Fibroblast of lung (primary cell): ENCODE measurements at regions not wholly inside any gene's neighbourhood (a gene's known extent, or its start where the extent isn't known, plus 50 kb on each side); places are given as distances from the start of the nearest gene placed in this dataset.
A peak's percentile ranks its signal among the peaks of the same experiment; 100 is the strongest.

ENCODE experiments used
- DNase-seq, 2 donors: peaks; one replicate each; pipeline versions ENCODE4 v3.0.0 to v3.0.0-alpha.2; 2010; ENCODE audit warnings: low read depth in 2 of 2
- H2AFZ ChIP-seq: 2 replicates; pipeline ENCODE4 v1.5.1; 2012; ENCODE audit warnings: low read length, control low read depth, inconsistent platforms
- H3K27ac ChIP-seq: 2 replicates; pipeline ENCODE4 v1.5.1; 2011; ENCODE audit warnings: low read length, control low read depth; ENCODE audit not compliant: insufficient read depth
- H3K27me3 ChIP-seq: 2 replicates; pipeline ENCODE4 v1.5.1; 2011; ENCODE audit warnings: mild to moderate bottlenecking, low read length; ENCODE audit not compliant: control insufficient read depth, insufficient read depth
- H3K36me3 ChIP-seq: 2 replicates; pipeline ENCODE4 v1.5.1; 2011; ENCODE audit warnings: low read length; ENCODE audit not compliant: control insufficient read depth, insufficient read depth
- H3K4me1 ChIP-seq: 2 replicates; pipeline ENCODE4 v1.5.1; 2011; ENCODE audit warnings: low read length; ENCODE audit not compliant: control insufficient read depth, insufficient read depth; ENCODE audit errors: extremely low read depth
- H3K4me2 ChIP-seq: 2 replicates; pipeline ENCODE4 v1.5.1; 2011; ENCODE audit warnings: low read length, control low read depth; ENCODE audit not compliant: insufficient read depth; ENCODE audit errors: extremely low read depth
- H3K4me3 ChIP-seq, 4 experiments: fragments of 200-600 bp in 1 of 4; sonication (generic) in 1 of 4; replicated peaks in 1 of 4; 2 replicates each; pipeline ENCODE4 v1.5.1; 2011 to 2016; ENCODE audit warnings: low read length in 4 of 4, low read depth in 3 of 4, mild to moderate bottlenecking in 3 of 4, control low read depth in 2 of 4, inconsistent platforms in 1 of 4, mixed read lengths in 1 of 4; ENCODE audit not compliant: insufficient read depth in 1 of 4; ENCODE audit errors: control extremely low read depth in 1 of 4
- H3K79me2 ChIP-seq: 2 replicates; pipeline ENCODE4 v1.5.1; 2012; ENCODE audit warnings: mild to moderate bottlenecking, low read length, inconsistent platforms; ENCODE audit not compliant: control insufficient read depth, insufficient read depth
- H3K9ac ChIP-seq: 2 replicates; pipeline ENCODE4 v1.5.1; 2011; ENCODE audit warnings: mild to moderate bottlenecking, low read length, control low read depth; ENCODE audit not compliant: insufficient read depth
- H3K9me3 ChIP-seq: 2 replicates; pipeline ENCODE4 v1.5.1; 2012; ENCODE audit warnings: low read depth, low read length; ENCODE audit not compliant: control insufficient read depth, insufficient read depth
- H4K20me1 ChIP-seq: 2 replicates; pipeline ENCODE4 v1.5.1; 2011; ENCODE audit warnings: low read length; ENCODE audit not compliant: control insufficient read depth, insufficient read depth; ENCODE audit errors: extremely low read depth
- CTCF ChIP-seq, 2 donors: IDR thresholded peaks in 1 of 2; conservative IDR thresholded peaks in 1 of 2; 1 replicate in 1 of 2; 2 replicates in 1 of 2; pipeline ENCODE4 v1.5.1; 2011 to 2012; ENCODE audit warnings: low read length in 2 of 2, control low read depth in 1 of 2, inconsistent platforms in 1 of 2, low read depth in 1 of 2, mild to moderate bottlenecking in 1 of 2
- EZH2 ChIP-seq: IDR thresholded peaks from 2 replicates; pipeline ENCODE4 v1.5.1; 2012; ENCODE audit warnings: low read length, control low read depth, mild to moderate bottlenecking; ENCODE audit errors: missing control alignments

GRCh38 chr3:181772166-181772565, 60.4 kb downstream of the SOX2 start:
- H3K27ac ChIP-seq = no peak overlapping the region
- no peaks in the 10 kb centered on the region for H3K27me3 ChIP-seq
- no peaks in the 10 kb centered on the region for H3K36me3 ChIP-seq
- H4K20me1 ChIP-seq = no peaks in the 10 kb centered on the region
- TF ChIP-seq EZH2 (no peak), CTCF (conservative IDR thresholded peaks at IDR 0.05 in 1 of 2, IDR thresholded peaks at IDR 0.05 in 1 of 2; ENCODE audit: low read depth in 1 of 2, low read length in 2 of 2) (no peak)
- H2AFZ ChIP-seq = no peak overlapping the region
- no peak for DNase-seq
- no peaks in the 10 kb centered on the region for H3K9me3 ChIP-seq
- H3K79me2 ChIP-seq = no peaks in the 10 kb centered on the region
- no peak overlapping the region for H3K4me2 ChIP-seq
- no peak overlapping the region for H3K4me3 ChIP-seq
- H3K4me1 ChIP-seq = no peaks in the 10 kb centered on the region
- no peak overlapping the region for H3K9ac ChIP-seq

- H3K4me3 ChIP-seq = no peak overlapping the region
- DNase-seq = no peak
Measured at GRCh38 chr3:181773921-181774320, 62.2 kb downstream of the SOX2 start.

DNA sequence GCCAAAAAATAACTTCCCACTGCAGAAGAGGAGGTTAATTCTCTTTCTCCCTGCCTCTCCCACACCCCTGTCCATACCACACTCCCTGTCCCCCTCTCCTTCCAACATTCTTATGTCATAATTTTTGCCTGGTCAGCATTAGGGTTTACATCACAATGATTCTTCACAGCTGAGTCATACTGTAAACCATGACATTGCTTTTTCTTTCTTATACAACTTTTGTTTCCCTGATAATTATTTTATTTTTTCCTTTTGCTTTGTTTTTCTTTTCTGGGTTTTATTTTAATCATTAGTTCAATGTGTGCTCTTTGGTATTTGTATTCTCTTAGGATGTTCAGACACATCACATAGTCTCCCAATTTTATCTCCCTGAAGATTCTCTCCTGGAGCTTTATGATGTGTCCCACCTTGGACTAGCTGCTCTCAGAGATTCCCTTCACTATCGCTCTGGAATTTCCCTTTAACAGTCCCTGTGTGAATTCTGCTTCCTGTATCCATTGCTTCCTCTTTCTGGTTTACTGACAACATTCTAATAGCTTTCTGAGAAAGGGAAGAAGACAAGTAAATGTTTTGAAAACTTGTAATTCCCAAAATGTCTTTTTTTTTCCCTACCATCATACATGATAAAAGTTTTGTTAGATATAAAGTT, 70.7 kb downstream of the SOX2 start:
- H3K9ac ChIP-seq = no peak overlapping the region

More at GRCh38 chr3:181773921-181774320, 62.2 kb downstream of the SOX2 start:
- Histone ChIP-seq H3K79me2 (no peaks in the 10 kb centered on the region), H3K9ac (no peak overlapping the region), H3K36me3 (no peaks in the 10 kb centered on the region), H3K9me3 (no peaks in the 10 kb centered on the region), H3K27ac (no peak overlapping the region), H2AFZ (no peak overlapping the region), H3K27me3 (no peaks in the 10 kb centered on the region), H3K4me1 (no peaks in the 10 kb centered on the region), H4K20me1 (no peaks in the 10 kb centered on the region), H3K4me2 (no peak overlapping the region)
- TF ChIP-seq EZH2 (no peak), CTCF (conservative IDR thresholded peaks at IDR 0.05 in 1 of 2, IDR thresholded peaks at IDR 0.05 in 1 of 2; ENCODE audit: low read depth in 1 of 2, low read length in 2 of 2) (no peak)

More for the DNA sequence above, 70.7 kb downstream of the SOX2 start:
- Histone ChIP-seq H3K4me1 (no peaks in the 10 kb centered on the region), H3K4me3 (no peak overlapping the region), H3K79me2 (no peaks in the 10 kb centered on the region), H3K27me3 (no peaks in the 10 kb centered on the region), H2AFZ (no peak overlapping the region), H3K9me3 (no peaks in the 10 kb centered on the region), H4K20me1 (no peaks in the 10 kb centered on the region), H3K27ac (no peak overlapping the region), H3K36me3 (no peaks in the 10 kb centered on the region), H3K4me2 (no peak overlapping the region)
- TF ChIP-seq CTCF (conservative IDR thresholded peaks at IDR 0.05 in 1 of 2, IDR thresholded peaks at IDR 0.05 in 1 of 2; ENCODE audit: low read depth in 1 of 2, low read length in 2 of 2) = no peak
- TF ChIP-seq EZH2 = no peak
- DNase-seq = peak in 1 of 2 donors; percentile 69
